ENCODE measurements at regions not wholly inside any gene's neighbourhood (a gene's known extent, or its start where the extent isn't known, plus 50 kb on each side); places are given as distances from the start of the nearest gene placed in this dataset.

DNA sequence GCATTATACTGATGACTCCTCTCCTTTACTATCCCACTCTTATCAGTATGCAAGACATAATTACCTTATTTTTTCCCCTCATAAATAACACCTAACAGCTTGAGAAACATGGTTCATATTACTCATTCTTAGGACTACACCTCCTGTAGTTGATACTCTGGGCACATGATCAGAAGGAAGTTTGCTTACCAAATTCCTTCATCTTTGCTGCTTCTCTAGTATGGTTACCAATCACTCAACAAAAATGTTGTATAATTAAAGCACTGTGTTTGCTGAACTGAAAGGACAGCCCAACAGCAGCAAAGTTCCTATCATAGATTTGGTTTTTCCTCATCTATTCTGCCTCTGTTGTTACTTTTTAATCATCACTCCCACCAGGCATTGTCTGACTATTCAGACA, 586.3 kb downstream of the LRRIQ3 start:
- H3K9me3 Mint-ChIP-seq (ENCODE audit: insufficient read depth): peaks cover 6% of the 10 kb centered on the region
- POLR2A ChIA-PET: no interaction called here
- CTCF ChIA-PET: no interaction called here

DNA sequence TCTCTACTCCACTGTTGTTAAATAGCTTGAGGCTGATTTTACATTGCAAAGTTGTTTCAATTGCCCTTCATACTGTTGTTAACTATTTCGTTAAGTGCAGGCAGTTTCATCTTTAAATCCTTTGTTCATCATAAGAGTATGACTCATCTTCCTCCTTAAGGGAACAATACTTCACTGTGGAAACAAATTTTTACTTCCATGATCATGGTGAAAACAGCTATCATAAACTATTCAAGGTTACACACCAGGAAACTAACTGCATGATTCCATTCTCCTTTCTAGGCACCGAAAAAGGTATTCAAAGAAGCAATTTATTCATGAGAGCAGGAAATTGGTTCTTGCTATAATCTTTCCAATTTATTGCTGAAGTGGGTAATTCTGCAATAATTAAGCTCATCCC, 593.2 kb downstream of the LRRIQ3 start:
- ChIA-PET CTCF (no interaction called here), POLR2A (no interaction called here)
- no peak for DNase-seq

More for the DNA sequence above, 586.3 kb downstream of the LRRIQ3 start:
- H3K27ac Mint-ChIP-seq: no peak overlapping the region
- no peak for DNase-seq
- no peaks in the 10 kb centered on the region for H3K27me3 Mint-ChIP-seq (ENCODE audit: low read depth)
- H3K4me3 Mint-ChIP-seq: no peak overlapping the region
- no peaks in the 10 kb centered on the region for H3K4me1 Mint-ChIP-seq (ENCODE audit: low read depth)
- ATAC-seq: no peak
- H3K36me3 Mint-ChIP-seq (ENCODE audit: low read depth): no peaks in the 10 kb centered on the region

DNA sequence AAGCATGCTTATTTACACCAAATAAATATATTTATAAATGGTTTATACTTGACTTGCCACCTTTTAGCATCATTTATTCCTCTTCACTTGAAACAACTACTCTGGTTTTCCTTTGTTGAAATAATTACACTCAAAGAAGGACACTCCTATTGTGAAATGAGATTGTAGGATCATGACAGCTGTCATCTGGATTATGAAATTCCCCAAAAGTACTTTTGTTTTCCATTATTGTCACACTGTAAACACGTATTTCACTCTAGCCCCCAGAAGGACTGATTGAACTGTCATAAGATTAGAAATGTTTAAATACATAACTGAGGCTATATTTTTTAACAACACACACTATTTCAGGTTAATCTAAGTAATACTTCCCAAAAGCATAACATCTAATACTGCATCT, 593.8 kb downstream of the LRRIQ3 start:
- no peaks in the 10 kb centered on the region for H3K27me3 Mint-ChIP-seq (ENCODE audit: low read depth)

More for the DNA sequence above, 593.2 kb downstream of the LRRIQ3 start:
- no peak for ATAC-seq
- Mint-ChIP-seq H3K36me3 (ENCODE audit: low read depth) (no peaks in the 10 kb centered on the region), H3K9me3 (ENCODE audit: insufficient read depth) (peaks cover 4% of the 10 kb centered on the region), H3K4me1 (ENCODE audit: low read depth) (no peaks in the 10 kb centered on the region), H3K4me3 (no peak overlapping the region), H3K27me3 (ENCODE audit: low read depth) (no peaks in the 10 kb centered on the region), H3K27ac (no peak overlapping the region)

DNA sequence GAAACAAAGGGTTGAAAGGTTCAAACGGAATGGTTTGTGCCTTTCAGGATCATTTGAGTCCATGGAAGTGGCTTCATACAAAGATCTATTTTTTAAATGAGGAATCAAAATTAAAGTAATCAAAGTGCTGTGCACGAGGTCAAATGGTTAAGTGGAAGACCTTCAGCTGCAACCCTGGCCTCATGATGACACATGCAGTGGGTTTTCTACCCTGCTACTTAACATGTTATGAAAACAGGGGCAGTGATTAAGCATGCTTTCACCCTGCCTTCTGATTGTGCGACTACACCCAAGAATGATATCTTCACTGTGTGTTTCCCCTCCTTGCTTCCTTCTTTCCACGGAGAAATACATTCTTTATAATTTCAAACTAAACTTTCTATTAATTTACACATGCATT, 604.2 kb downstream of the LRRIQ3 start:
- DNase-seq (no peak), ATAC-seq (no peak)
- H3K27me3 Mint-ChIP-seq (ENCODE audit: low read depth): no peaks in the 10 kb centered on the region
- no peaks in the 10 kb centered on the region for H3K36me3 Mint-ChIP-seq (ENCODE audit: low read depth)
- ChIA-PET POLR2A (no interaction called here), CTCF (no interaction called here)
- no peak overlapping the region for H3K4me3 Mint-ChIP-seq
- H3K27ac Mint-ChIP-seq: no peak overlapping the region
- peaks cover 7% of the 10 kb centered on the region for H3K9me3 Mint-ChIP-seq (ENCODE audit: insufficient read depth)
- no peaks in the 10 kb centered on the region for H3K4me1 Mint-ChIP-seq (ENCODE audit: low read depth)

More for the DNA sequence above, 593.8 kb downstream of the LRRIQ3 start:
- ChIA-PET CTCF (no interaction called here), POLR2A (no interaction called here)
- Mint-ChIP-seq H3K27ac (no peak overlapping the region), H3K36me3 (ENCODE audit: low read depth) (no peaks in the 10 kb centered on the region), H3K9me3 (ENCODE audit: insufficient read depth) (peaks cover 6% of the 10 kb centered on the region), H3K4me3 (no peak overlapping the region), H3K4me1 (ENCODE audit: low read depth) (no peaks in the 10 kb centered on the region)
- DNase-seq: no peak
- no peak for ATAC-seq

DNA sequence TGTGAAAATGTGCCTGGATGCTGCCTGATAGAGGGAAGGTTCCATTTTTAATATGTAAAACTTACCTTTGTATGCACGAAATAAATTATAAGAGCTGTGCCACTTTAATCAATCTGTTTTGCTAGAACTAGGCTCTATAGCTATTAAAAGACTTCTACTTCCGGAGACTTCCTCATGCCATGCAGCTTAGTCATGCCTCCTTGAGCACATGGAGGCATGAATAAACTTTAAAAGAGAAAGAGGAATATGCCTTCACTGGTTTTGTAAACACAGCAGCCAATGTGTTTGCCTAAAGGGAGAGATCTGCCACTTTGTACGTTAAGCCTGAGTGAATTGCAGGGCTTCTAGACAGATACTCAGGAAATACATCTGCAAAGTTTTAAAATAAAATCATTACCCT, 604.6 kb downstream of the LRRIQ3 start:
- DNase-seq: no peak
- ChIA-PET CTCF (no interaction called here), POLR2A (no interaction called here)
- ATAC-seq: no peak
- H3K36me3 Mint-ChIP-seq (ENCODE audit: low read depth): no peaks in the 10 kb centered on the region
- H3K4me1 Mint-ChIP-seq (ENCODE audit: low read depth): no peaks in the 10 kb centered on the region
- no peaks in the 10 kb centered on the region for H3K27me3 Mint-ChIP-seq (ENCODE audit: low read depth)
- no peak overlapping the region for H3K4me3 Mint-ChIP-seq
- H3K9me3 Mint-ChIP-seq (ENCODE audit: insufficient read depth): peaks cover 6% of the 10 kb centered on the region
- no peak overlapping the region for H3K27ac Mint-ChIP-seq

DNA sequence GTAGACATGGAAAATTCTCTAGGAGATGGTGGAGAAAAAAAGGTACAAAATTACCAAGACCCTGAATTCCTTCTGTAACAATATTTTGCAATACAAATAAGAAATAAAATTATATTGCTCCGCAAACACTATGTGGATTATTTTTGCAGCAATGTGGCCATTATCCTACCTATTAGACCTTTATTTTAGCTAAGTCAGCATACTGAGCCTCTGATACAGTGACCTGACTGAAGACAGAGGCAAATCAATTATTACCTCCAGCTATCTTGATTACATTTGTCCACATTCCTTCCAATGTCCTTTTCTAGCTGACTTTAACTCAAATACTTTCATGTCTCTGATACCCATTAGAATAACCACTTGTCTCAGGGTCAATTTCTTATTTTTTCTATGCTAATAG, 610.9 kb downstream of the LRRIQ3 start:
- ATAC-seq (no peak), DNase-seq (no peak)
- H3K4me3 Mint-ChIP-seq: no peak overlapping the region
- H3K27me3 Mint-ChIP-seq (ENCODE audit: low read depth): no peaks in the 10 kb centered on the region
- H3K4me1 Mint-ChIP-seq (ENCODE audit: low read depth): no peaks in the 10 kb centered on the region
- no peak overlapping the region for H3K27ac Mint-ChIP-seq
- ChIA-PET POLR2A (no interaction called here), CTCF (no interaction called here)
- H3K36me3 Mint-ChIP-seq (ENCODE audit: low read depth): no peaks in the 10 kb centered on the region
- no peaks in the 10 kb centered on the region for H3K9me3 Mint-ChIP-seq (ENCODE audit: insufficient read depth)

DNA sequence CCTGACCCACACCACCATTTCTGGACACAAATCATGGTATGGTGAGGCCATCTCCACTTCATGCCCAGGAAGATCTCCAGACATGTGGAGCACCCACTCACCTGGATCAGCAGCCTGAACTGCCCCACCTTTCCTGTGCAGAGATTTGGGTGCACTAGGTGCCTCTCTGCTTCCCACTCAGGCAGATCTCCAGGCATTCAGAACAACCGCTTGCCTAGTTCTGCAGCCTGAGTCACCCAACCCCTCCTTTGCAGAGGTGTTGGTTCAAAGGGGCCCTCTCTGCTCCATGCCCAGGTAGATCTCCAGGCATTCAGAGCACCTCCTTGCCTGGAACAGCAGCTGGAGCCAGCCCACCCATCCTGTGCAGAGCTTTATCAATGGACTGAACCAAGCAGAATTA, 620.8 kb downstream of the LRRIQ3 start:
- Mint-ChIP-seq H3K27ac (no peak overlapping the region), H3K36me3 (ENCODE audit: low read depth) (no peaks in the 10 kb centered on the region), H3K9me3 (ENCODE audit: insufficient read depth) (peaks cover 22% of the 10 kb centered on the region), H3K4me1 (ENCODE audit: low read depth) (no peaks in the 10 kb centered on the region), H3K4me3 (no peak overlapping the region), H3K27me3 (ENCODE audit: low read depth) (no peaks in the 10 kb centered on the region)
- DNase-seq (no peak), ATAC-seq (no peak)
- CTCF ChIA-PET: no interaction called here
- POLR2A ChIA-PET: no interaction called here

DNA sequence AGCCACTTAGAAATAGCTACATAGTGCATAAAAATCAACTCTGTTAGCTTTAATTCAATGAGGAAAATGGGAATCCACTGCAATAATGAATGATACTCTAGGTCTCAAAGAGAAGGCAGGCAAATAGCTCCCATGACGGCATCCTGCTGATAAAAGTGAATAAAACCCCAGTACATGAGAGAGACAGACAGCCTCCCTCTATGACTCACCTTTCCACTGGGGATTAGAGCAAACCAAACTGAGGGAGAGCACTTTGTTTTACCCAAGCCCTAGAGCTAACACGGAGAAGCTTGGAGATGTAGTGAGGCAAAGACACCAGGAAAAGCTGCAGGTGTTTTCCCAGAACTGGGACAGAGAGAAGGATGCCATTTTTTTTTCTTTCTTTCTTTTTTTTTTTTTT, 621.9 kb downstream of the LRRIQ3 start:
- POLR2A ChIA-PET: no interaction called here
- Mint-ChIP-seq H3K4me1 (ENCODE audit: low read depth) (no peaks in the 10 kb centered on the region), H3K27ac (no peak overlapping the region), H3K36me3 (ENCODE audit: low read depth) (no peaks in the 10 kb centered on the region), H3K4me3 (no peak overlapping the region), H3K9me3 (ENCODE audit: insufficient read depth) (peaks cover 23% of the 10 kb centered on the region), H3K27me3 (ENCODE audit: low read depth) (no peaks in the 10 kb centered on the region)
- CTCF ChIA-PET: no interaction called here
- DNase-seq (no peak), ATAC-seq (no peak)

DNA sequence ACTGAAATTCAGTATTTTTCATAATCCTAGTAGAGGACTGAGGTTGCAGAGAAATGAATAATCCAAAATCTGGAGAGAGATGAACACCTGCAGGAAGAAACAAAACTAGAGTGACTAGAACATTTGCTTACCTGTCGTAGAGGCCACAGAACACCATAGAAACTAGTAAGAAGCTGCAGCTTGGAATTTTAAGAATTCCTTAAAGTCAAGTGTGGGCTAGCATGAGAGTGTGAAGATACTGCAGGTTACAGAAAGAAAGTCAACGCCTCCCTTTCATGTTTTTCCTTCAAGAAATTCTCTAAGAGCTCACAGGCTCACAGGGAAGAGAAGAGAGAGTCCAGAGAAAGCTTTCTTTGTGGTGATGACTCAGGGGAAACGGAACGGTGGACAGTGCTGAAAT, 633.7 kb downstream of the LRRIQ3 start:
- DNase-seq (no peak), ATAC-seq (no peak)
- Mint-ChIP-seq H3K4me3 (no peak overlapping the region), H3K9me3 (ENCODE audit: insufficient read depth) (peaks cover 5% of the 10 kb centered on the region), H3K36me3 (ENCODE audit: low read depth) (no peaks in the 10 kb centered on the region), H3K4me1 (ENCODE audit: low read depth) (no peaks in the 10 kb centered on the region), H3K27me3 (ENCODE audit: low read depth) (no peaks in the 10 kb centered on the region), H3K27ac (no peak overlapping the region)
- ChIA-PET CTCF (no interaction called here), POLR2A (no interaction called here)

DNA sequence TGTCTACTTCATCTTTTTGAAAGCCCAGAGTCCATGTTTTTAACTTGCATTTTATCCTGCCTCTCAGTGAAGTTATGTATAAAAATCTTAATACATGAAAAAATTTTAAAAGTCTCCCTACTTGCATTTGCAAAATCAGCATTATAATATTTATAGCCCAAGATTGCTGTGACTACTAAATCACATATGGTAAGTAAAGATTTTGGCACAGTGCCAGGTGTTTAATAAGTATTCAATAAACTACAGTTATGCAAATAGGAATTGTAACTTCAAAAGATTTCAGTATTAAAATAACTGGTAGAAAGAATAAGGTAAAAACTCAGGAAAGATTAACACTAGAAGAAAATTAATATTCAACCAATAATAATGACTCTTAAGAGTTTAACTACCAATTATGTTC, 641.7 kb downstream of the LRRIQ3 start:
- no peaks in the 10 kb centered on the region for H3K4me1 Mint-ChIP-seq (ENCODE audit: low read depth)
- H3K9me3 Mint-ChIP-seq (ENCODE audit: insufficient read depth): peaks cover 6% of the 10 kb centered on the region
- H3K36me3 Mint-ChIP-seq (ENCODE audit: low read depth): no peaks in the 10 kb centered on the region
- no peak overlapping the region for H3K4me3 Mint-ChIP-seq
- no peak overlapping the region for H3K27ac Mint-ChIP-seq
- H3K27me3 Mint-ChIP-seq (ENCODE audit: low read depth): no peaks in the 10 kb centered on the region
- ChIA-PET CTCF (no interaction called here), POLR2A (no interaction called here)
- ATAC-seq: no peak
- no peak for DNase-seq

DNA sequence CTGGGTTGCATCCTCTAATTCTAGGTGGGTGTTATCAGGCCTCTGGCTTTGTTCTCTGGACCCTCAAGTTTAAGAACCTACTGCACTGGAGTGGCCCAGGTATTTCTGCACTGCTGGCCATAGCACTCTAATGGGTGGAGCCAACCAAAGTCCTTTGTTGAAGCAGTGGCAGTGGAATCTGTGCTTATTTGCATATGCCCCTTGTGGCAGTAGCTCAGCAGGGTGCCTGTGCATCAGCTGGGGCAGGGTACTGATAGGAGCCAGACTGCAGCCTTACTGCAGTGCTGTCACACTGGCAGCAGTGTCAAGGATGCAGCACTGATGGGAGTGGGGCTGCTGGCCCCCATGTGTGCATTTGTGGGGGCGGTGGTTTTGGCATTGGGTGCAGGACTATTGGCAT, 660.6 kb downstream of the LRRIQ3 start:
- H3K36me3 Mint-ChIP-seq (ENCODE audit: low read depth): no peaks in the 10 kb centered on the region
- POLR2A ChIA-PET: no interaction called here
- no peaks in the 10 kb centered on the region for H3K4me1 Mint-ChIP-seq (ENCODE audit: low read depth)
- H3K9me3 Mint-ChIP-seq (ENCODE audit: insufficient read depth): peaks cover 21% of the 10 kb centered on the region
- DNase-seq (no peak), ATAC-seq (no peak)
- H3K4me3 Mint-ChIP-seq: no peak overlapping the region
- H3K27me3 Mint-ChIP-seq (ENCODE audit: low read depth): no peaks in the 10 kb centered on the region
- no peak overlapping the region for H3K27ac Mint-ChIP-seq
- CTCF ChIA-PET: no interaction called here

DNA sequence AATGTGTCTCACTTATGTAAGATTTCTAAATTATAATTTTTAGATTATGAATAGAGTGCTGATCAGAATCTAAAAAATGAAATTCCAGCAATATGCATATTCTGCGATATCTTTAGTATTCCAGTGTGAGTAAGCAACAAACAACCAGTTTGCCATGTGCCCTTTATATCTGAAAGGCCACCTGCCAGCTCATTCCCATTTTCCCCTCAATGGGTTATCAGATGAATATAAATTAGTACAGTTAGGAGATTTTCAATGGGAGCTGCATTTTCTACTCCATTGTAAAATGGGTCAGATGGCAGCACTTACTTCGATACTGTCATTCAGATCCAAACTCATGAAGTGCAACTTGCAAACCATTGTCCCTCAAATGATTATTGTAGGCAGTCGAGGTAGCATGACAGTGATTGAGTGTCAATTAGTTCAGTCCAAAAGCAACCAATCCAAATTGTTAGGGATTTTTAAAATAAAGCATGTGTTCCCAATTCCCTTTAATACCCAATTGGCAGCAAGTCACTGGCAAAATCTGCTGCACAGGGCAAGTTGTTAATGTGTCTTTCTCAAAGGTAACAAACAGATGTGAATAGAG, 680.3 kb downstream of the LRRIQ3 start:
- Mint-ChIP-seq H3K4me3 (no peak overlapping the region), H3K4me1 (ENCODE audit: low read depth) (no peaks in the 10 kb centered on the region), H3K36me3 (ENCODE audit: low read depth) (no peaks in the 10 kb centered on the region), H3K27me3 (ENCODE audit: low read depth) (no peaks in the 10 kb centered on the region), H3K27ac (no peak overlapping the region), H3K9me3 (ENCODE audit: insufficient read depth) (peaks cover 2% of the 10 kb centered on the region)
- POLR2A ChIA-PET: no interaction called here
- ATAC-seq (no peak), DNase-seq (no peak)
- CTCF ChIA-PET: no interaction called here

DNA sequence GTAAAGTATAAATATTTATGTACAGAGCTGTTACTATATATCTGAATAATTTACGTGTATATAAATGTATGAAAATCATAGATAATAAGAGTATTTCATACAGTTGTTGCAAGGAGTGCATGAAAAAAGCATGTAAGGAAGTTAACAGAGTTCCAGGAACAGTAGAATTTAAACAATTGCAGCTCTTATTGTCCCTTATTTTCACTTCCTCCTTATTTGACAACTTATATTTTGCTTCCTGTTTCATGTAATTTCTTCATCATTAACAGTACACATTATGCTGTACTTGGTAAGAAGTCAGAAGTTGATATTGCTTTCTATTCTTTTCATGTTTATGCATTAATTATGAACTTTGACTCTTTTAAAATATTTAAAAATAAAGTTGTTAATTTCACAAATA, 681.5 kb downstream of the LRRIQ3 start:
- ChIA-PET POLR2A (no interaction called here), CTCF (no interaction called here)
- H3K36me3 Mint-ChIP-seq (ENCODE audit: low read depth): no peaks in the 10 kb centered on the region
- no peak overlapping the region for H3K4me3 Mint-ChIP-seq
- no peak overlapping the region for H3K27ac Mint-ChIP-seq
- ATAC-seq: no peak
- H3K4me1 Mint-ChIP-seq (ENCODE audit: low read depth): no peaks in the 10 kb centered on the region
- no peak for DNase-seq
- H3K27me3 Mint-ChIP-seq (ENCODE audit: low read depth): no peaks in the 10 kb centered on the region
- peaks cover 2% of the 10 kb centered on the region for H3K9me3 Mint-ChIP-seq (ENCODE audit: insufficient read depth)

Measured in activated CD8-positive, alpha-beta T cell treated with anti-CD3 and anti-CD28 coated beads, Interleukin-2, amount 10 ng/mL, durations not matched to agents 7 days and 5 days (primary cell).